C4-2B (cell line): ENCODE measurements at regions not wholly inside any gene's neighbourhood (a gene's known extent, or its start where the extent isn't known, plus 50 kb on each side); places are given as distances from the start of the nearest gene placed in this dataset.

ENCODE experiments used
- ZFX ChIP-seq: fragments of 450-650 bp; IDR thresholded peaks from 2 replicates; pipeline ENCODE4 v1.6.1; 2017
- TF ChIP-seq, protein P1 (sequence below): fragments of 450-650 bp; conservative IDR thresholded peaks from 2 replicates; pipeline ENCODE4 v1.5.1; 2017; ENCODE audit warnings: mild to moderate bottlenecking

GRCh38 chr7:132022188-132022587 is 465.8 kb upstream of the PODXL start:
- TF ChIP-seq, protein P1, sequence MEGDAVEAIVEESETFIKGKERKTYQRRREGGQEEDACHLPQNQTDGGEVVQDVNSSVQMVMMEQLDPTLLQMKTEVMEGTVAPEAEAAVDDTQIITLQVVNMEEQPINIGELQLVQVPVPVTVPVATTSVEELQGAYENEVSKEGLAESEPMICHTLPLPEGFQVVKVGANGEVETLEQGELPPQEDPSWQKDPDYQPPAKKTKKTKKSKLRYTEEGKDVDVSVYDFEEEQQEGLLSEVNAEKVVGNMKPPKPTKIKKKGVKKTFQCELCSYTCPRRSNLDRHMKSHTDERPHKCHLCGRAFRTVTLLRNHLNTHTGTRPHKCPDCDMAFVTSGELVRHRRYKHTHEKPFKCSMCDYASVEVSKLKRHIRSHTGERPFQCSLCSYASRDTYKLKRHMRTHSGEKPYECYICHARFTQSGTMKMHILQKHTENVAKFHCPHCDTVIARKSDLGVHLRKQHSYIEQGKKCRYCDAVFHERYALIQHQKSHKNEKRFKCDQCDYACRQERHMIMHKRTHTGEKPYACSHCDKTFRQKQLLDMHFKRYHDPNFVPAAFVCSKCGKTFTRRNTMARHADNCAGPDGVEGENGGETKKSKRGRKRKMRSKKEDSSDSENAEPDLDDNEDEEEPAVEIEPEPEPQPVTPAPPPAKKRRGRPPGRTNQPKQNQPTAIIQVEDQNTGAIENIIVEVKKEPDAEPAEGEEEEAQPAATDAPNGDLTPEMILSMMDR = no peak
- no peak for TF ChIP-seq ZFX
